HUES48 (cell line): ENCODE measurements at regions not wholly inside any gene's neighbourhood (a gene's known extent, or its start where the extent isn't known, plus 50 kb on each side); places are given as distances from the start of the nearest gene placed in this dataset.

Source experiments
- H3K27ac ChIP-seq: one replicate; pipeline ENCODE4 v1.7.0; 2013; ENCODE audit warnings: low read depth, low read length, inconsistent platforms
- H3K27me3 ChIP-seq: 2 replicates; pipeline ENCODE4 v1.6.1; 2013; ENCODE audit warnings: mild to moderate bottlenecking, low read length; ENCODE audit not compliant: control insufficient read depth, insufficient read depth
- H3K36me3 ChIP-seq: 2 replicates; pipeline ENCODE4 v1.6.1; 2013; ENCODE audit warnings: low read length; ENCODE audit not compliant: control insufficient read depth, insufficient read depth
- H3K4me1 ChIP-seq: 2 replicates; pipeline ENCODE4 v1.6.1; 2013; ENCODE audit warnings: mild to moderate bottlenecking, low read length; ENCODE audit not compliant: control insufficient read depth, insufficient read depth
- H3K4me3 ChIP-seq: 2 replicates; pipeline ENCODE4 v1.5.1; 2013; ENCODE audit warnings: mild to moderate bottlenecking, low read depth, low read length
- H3K9ac ChIP-seq: 2 replicates; pipeline ENCODE4 v1.6.1; 2013; ENCODE audit warnings: mild to moderate bottlenecking, low read depth, low read length, moderate library complexity
- H3K9me3 ChIP-seq: 2 replicates; pipeline ENCODE4 v1.6.1; 2013; ENCODE audit warnings: low read length; ENCODE audit not compliant: control insufficient read depth, insufficient read depth

GRCh38 chr5:136722581-136722980, 357.2 kb upstream of the TRPC7 start:
- Histone ChIP-seq H3K9me3 (no peaks in the 10 kb centered on the region), H3K4me1 (no peaks in the 10 kb centered on the region), H3K9ac (no peak overlapping the region), H3K27ac (no peak overlapping the region), H3K4me3 (no peak overlapping the region), H3K36me3 (no peaks in the 10 kb centered on the region), H3K27me3 (no peaks in the 10 kb centered on the region)

- Histone ChIP-seq H3K27me3 (no peaks in the 10 kb centered on the region), H3K4me1 (no peaks in the 10 kb centered on the region), H3K9me3 (no peaks in the 10 kb centered on the region), H3K4me3 (no peak overlapping the region), H3K36me3 (no peaks in the 10 kb centered on the region), H3K27ac (no peak overlapping the region), H3K9ac (no peak overlapping the region)
These were observed 356.7 kb upstream of the TRPC7 start for GRCh38 chr5:136722086-136722485.

- Histone ChIP-seq H3K27ac (no peak overlapping the region), H3K4me3 (no peak overlapping the region), H3K4me1 (no peaks in the 10 kb centered on the region), H3K27me3 (no peaks in the 10 kb centered on the region; the same call in 1 of the 2 replicates), H3K9me3 (no peaks in the 10 kb centered on the region), H3K36me3 (no peaks in the 10 kb centered on the region), H3K9ac (no peak overlapping the region)
These were observed 355.3 kb upstream of the TRPC7 start for GRCh38 chr5:136720674-136721073.

GRCh38 chr5:136717917-136718316, 352.6 kb upstream of the TRPC7 start:
- H3K4me1 ChIP-seq, result no peaks in the 10 kb centered on the region
- no peaks in the 10 kb centered on the region for H3K36me3 ChIP-seq
- H3K4me3 ChIP-seq, result no peak overlapping the region
- H3K9me3 ChIP-seq, result no peaks in the 10 kb centered on the region
- H3K27ac ChIP-seq, result no peak overlapping the region
- no peaks in the 10 kb centered on the region; the same call in 1 of the 2 replicates for H3K27me3 ChIP-seq
- H3K9ac ChIP-seq, result no peak overlapping the region

- Histone ChIP-seq H3K4me1 (no peaks in the 10 kb centered on the region), H3K36me3 (no peaks in the 10 kb centered on the region), H3K27ac (no peak overlapping the region), H3K4me3 (no peak overlapping the region), H3K27me3 (no peaks in the 10 kb centered on the region; the same call in 1 of the 2 replicates), H3K9me3 (no peaks in the 10 kb centered on the region), H3K9ac (no peak overlapping the region)
These were observed 348.9 kb upstream of the TRPC7 start for GRCh38 chr5:136714286-136714685.

- Histone ChIP-seq H3K4me3 (no peak overlapping the region), H3K9me3 (no peaks in the 10 kb centered on the region), H3K9ac (no peak overlapping the region), H3K4me1 (no peaks in the 10 kb centered on the region), H3K27me3 (no peaks in the 10 kb centered on the region; the same call in 1 of the 2 replicates), H3K36me3 (no peaks in the 10 kb centered on the region), H3K27ac (no peak overlapping the region)
These were observed 347.3 kb upstream of the TRPC7 start for GRCh38 chr5:136712628-136713027.

GRCh38 chr5:136710834-136711233, 345.5 kb upstream of the TRPC7 start:
- Histone ChIP-seq H3K36me3 (no peaks in the 10 kb centered on the region), H3K27me3 (no peaks in the 10 kb centered on the region), H3K9me3 (no peaks in the 10 kb centered on the region), H3K4me1 (no peaks in the 10 kb centered on the region), H3K4me3 (no peak overlapping the region), H3K27ac (no peak overlapping the region), H3K9ac (no peak overlapping the region)

- no peaks in the 10 kb centered on the region for H3K36me3 ChIP-seq
- no peak overlapping the region for H3K27ac ChIP-seq
- no peak overlapping the region for H3K4me3 ChIP-seq
- H3K27me3 ChIP-seq, result no peaks in the 10 kb centered on the region
- H3K4me1 ChIP-seq, result peaks cover 5% of the 10 kb centered on the region; the same call in 1 of the 2 replicates
- H3K9ac ChIP-seq, result no peak overlapping the region
- H3K9me3 ChIP-seq, result no peaks in the 10 kb centered on the region
These were observed 338.4 kb upstream of the TRPC7 start for GRCh38 chr5:136703706-136704105.

GRCh38 chr5:136703036-136703435, 337.7 kb upstream of the TRPC7 start:
- Histone ChIP-seq H3K9ac (no peak overlapping the region), H3K36me3 (no peaks in the 10 kb centered on the region), H3K4me3 (no peak overlapping the region), H3K27me3 (no peaks in the 10 kb centered on the region), H3K4me1 (peaks cover 5% of the 10 kb centered on the region; the same call in 1 of the 2 replicates), H3K27ac (no peak overlapping the region), H3K9me3 (no peaks in the 10 kb centered on the region)

GRCh38 chr5:136701191-136701590, 335.8 kb upstream of the TRPC7 start:
- Histone ChIP-seq H3K27ac (no peak overlapping the region), H3K4me1 (peaks cover 16% of the 10 kb centered on the region), H3K36me3 (no peaks in the 10 kb centered on the region), H3K4me3 (no peak overlapping the region), H3K9me3 (no peaks in the 10 kb centered on the region), H3K9ac (no peak overlapping the region), H3K27me3 (no peaks in the 10 kb centered on the region)

GRCh38 chr5:136699651-136700050, 334.3 kb upstream of the TRPC7 start:
- Histone ChIP-seq H3K9ac (no peak overlapping the region), H3K27ac (no peak overlapping the region), H3K4me3 (no peak overlapping the region), H3K9me3 (no peaks in the 10 kb centered on the region), H3K4me1 (peaks cover 16% of the 10 kb centered on the region), H3K27me3 (no peaks in the 10 kb centered on the region), H3K36me3 (no peaks in the 10 kb centered on the region)

GRCh38 chr5:136698970-136699369, 333.6 kb upstream of the TRPC7 start:
- Histone ChIP-seq H3K27me3 (no peaks in the 10 kb centered on the region), H3K9me3 (no peaks in the 10 kb centered on the region), H3K27ac (no peak overlapping the region), H3K4me1 (peaks cover 16% of the 10 kb centered on the region), H3K9ac (no peak overlapping the region), H3K36me3 (no peaks in the 10 kb centered on the region), H3K4me3 (no peak overlapping the region)
